ENCODE measurements at regions not wholly inside any gene's neighbourhood (a gene's known extent, or its start where the extent isn't known, plus 50 kb on each side); places are given as distances from the start of the nearest gene placed in this dataset.

DNA sequence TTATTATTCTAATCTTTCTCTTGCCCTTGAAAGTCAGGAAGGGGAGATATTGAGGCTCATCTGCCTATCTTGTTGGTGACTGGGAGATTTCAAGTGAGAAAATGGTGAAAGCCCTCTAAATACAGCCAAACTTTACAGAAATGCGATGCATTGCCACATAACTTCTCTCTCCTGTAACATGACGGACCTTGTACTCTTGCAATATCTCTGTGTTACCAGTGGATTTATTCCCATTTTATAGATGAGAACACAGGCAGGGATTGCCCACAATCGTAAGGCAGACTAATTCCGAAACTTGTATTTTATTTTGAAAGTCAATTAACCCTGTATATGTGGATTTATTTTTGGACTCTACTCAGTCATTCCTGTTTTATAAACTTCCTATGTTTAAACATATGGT, 57.3 kb upstream of the MPP7 start:
- H3K27ac Mint-ChIP-seq (ENCODE audit: unreplicated experiment), result peak overlapping the region; percentile 55
- Histone ChIP-seq H3K4me1 (peaks cover 25% of the 10 kb centered on the region), H3K36me3 (ENCODE audit: control insufficient read depth, insufficient read depth, low read length) (no peaks in the 10 kb centered on the region), H3K27me3 (replicated peaks; ENCODE audit: control insufficient read depth, insufficient read depth, low read length) (no peaks in the 10 kb centered on the region), H3K4me3 (ENCODE audit: low read depth, low read length) (no peak overlapping the region), H3K9me3 (no peaks in the 10 kb centered on the region)
- CTCF ChIA-PET, result no interaction called here
- POLR2A ChIA-PET, result no interaction called here
- no peaks in the 10 kb centered on the region for H3K36me3 Mint-ChIP-seq (ENCODE audit: insufficient read depth, unreplicated experiment)
- no peak overlapping the region for H3K4me3 Mint-ChIP-seq (ENCODE audit: unreplicated experiment)
- no peak for DNase-seq
- no TSS peak for BruUV-seq (replicated peaks)
- no peaks in the 10 kb centered on the region for H3K27me3 Mint-ChIP-seq (ENCODE audit: insufficient read depth, unreplicated experiment)
- TF ChIP-seq, protein P1, sequence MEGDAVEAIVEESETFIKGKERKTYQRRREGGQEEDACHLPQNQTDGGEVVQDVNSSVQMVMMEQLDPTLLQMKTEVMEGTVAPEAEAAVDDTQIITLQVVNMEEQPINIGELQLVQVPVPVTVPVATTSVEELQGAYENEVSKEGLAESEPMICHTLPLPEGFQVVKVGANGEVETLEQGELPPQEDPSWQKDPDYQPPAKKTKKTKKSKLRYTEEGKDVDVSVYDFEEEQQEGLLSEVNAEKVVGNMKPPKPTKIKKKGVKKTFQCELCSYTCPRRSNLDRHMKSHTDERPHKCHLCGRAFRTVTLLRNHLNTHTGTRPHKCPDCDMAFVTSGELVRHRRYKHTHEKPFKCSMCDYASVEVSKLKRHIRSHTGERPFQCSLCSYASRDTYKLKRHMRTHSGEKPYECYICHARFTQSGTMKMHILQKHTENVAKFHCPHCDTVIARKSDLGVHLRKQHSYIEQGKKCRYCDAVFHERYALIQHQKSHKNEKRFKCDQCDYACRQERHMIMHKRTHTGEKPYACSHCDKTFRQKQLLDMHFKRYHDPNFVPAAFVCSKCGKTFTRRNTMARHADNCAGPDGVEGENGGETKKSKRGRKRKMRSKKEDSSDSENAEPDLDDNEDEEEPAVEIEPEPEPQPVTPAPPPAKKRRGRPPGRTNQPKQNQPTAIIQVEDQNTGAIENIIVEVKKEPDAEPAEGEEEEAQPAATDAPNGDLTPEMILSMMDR (IDR thresholded peaks at IDR 0.05; ENCODE audit: insufficient read depth in 1 of 2, low read depth in 1 of 2, low read length in 1 of 2, severe bottlenecking in 1 of 2, unreplicated experiment in 1 of 2), result no peak
- H3K4me1 Mint-ChIP-seq (ENCODE audit: low read depth, unreplicated experiment), result peaks cover 25% of the 10 kb centered on the region
- no peaks in the 10 kb centered on the region for H3K9me3 Mint-ChIP-seq (ENCODE audit: unreplicated experiment)
- intact Hi-C loops (cut with micrococcal nuclease; ENCODE audit: unreplicated experiment), result no loop called here

DNA sequence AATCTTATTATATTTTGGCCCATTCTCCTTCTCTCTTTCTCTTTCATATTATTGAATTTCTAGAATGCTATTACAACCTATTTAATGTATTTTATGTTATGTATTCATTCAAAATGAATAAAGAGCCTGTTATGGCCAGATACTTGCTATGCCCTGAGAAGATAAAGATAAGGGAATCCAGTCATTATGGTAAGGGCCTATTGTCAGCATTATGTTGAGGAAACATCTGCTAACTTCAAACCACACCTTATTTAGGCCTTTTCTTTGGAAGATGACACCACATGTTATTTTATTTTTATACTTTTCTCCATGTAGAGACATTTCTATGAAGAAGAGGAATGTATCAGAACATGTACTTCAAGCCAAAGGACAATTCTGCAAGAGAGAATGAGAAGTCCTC, 60.5 kb upstream of the MPP7 start:
- POLR2A ChIA-PET, result no interaction called here

DNA sequence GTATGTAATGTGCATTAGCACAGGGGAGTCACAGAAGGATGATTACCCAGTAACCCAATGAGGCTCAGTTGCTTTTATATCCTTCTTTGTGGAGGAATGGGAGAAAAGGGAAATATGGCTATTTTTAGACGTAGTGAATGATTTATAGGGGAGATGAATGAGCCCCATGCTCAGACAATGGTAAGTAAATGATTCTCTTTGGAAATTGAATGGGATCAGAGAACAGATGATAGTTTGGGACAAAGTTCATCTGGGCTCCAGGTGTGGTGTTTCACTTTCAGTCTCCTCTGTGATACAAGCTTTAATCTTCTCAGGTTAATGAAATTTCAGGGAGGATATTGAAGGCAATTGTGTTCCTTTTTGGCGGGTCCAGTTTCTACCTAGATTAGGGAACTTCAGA, 63.0 kb upstream of the MPP7 start:
- Mint-ChIP-seq H3K4me1 (ENCODE audit: low read depth, unreplicated experiment) (peaks cover 29% of the 10 kb centered on the region), H3K27ac (ENCODE audit: unreplicated experiment) (peak overlapping the region; percentile 41), H3K27me3 (ENCODE audit: insufficient read depth, unreplicated experiment) (no peaks in the 10 kb centered on the region), H3K4me3 (ENCODE audit: unreplicated experiment) (peak overlapping the region; percentile 54), H3K36me3 (ENCODE audit: insufficient read depth, unreplicated experiment) (peaks cover 11% of the 10 kb centered on the region), H3K9me3 (ENCODE audit: unreplicated experiment) (no peaks in the 10 kb centered on the region)
- peaks cover 60% of the 10 kb centered on the region for H3K4me1 ChIP-seq
- no peaks in the 10 kb centered on the region for H3K27me3 ChIP-seq (replicated peaks; ENCODE audit: control insufficient read depth, insufficient read depth, low read length)
- peaks cover 8% of the 10 kb centered on the region; the same call in 1 of the 2 replicates for H3K9me3 ChIP-seq
- BruUV-seq (replicated peaks), result no TSS peak
- ChIA-PET CTCF (interaction anchor here (0.6 to 3.2 kb wide), 6 partner anchors 14 to 115 kb away, joined by 4 to 38 read pairs (median 4); partner anchors contain the start of gene MPP7), POLR2A (interaction anchor here (0.5 to 2.8 kb wide), 4 partner anchors 9 to 63 kb away, joined by 4 to 26 read pairs (median 8); partner anchors contain the start of gene MPP7)
- peak overlapping the region; percentile 13 for H3K4me3 ChIP-seq (ENCODE audit: low read depth, low read length)
- peak; percentile 66 to 78 for DNase-seq
- intact Hi-C loops (cut with micrococcal nuclease; ENCODE audit: unreplicated experiment), result loop anchor here (1.0 to 2.0 kb wide), 5 partner anchors 8 to 63 kb away; partner anchors contain the start of gene MPP7
- H3K36me3 ChIP-seq (ENCODE audit: control insufficient read depth, insufficient read depth, low read length), result no peaks in the 10 kb centered on the region
- TF ChIP-seq, protein P1 (IDR thresholded peaks at IDR 0.05; ENCODE audit: insufficient read depth in 1 of 2, low read depth in 1 of 2, low read length in 1 of 2, severe bottlenecking in 1 of 2, unreplicated experiment in 1 of 2), result no peak

More for the DNA sequence above, 60.5 kb upstream of the MPP7 start:
- Mint-ChIP-seq H3K36me3 (ENCODE audit: insufficient read depth, unreplicated experiment) (peaks cover 10% of the 10 kb centered on the region), H3K27ac (ENCODE audit: unreplicated experiment) (peak overlapping the region; percentile 37), H3K4me3 (ENCODE audit: unreplicated experiment) (no peak overlapping the region), H3K9me3 (ENCODE audit: unreplicated experiment) (no peaks in the 10 kb centered on the region), H3K4me1 (ENCODE audit: low read depth, unreplicated experiment) (peaks cover 29% of the 10 kb centered on the region), H3K27me3 (ENCODE audit: insufficient read depth, unreplicated experiment) (no peaks in the 10 kb centered on the region)
- H3K4me1 ChIP-seq, result peaks cover 53% of the 10 kb centered on the region
- intact Hi-C loops (cut with micrococcal nuclease; ENCODE audit: unreplicated experiment), result no loop called here
- BruUV-seq (replicated peaks), result no TSS peak
- H3K27me3 ChIP-seq (replicated peaks; ENCODE audit: control insufficient read depth, insufficient read depth, low read length), result no peaks in the 10 kb centered on the region
- no peak for DNase-seq
- TF ChIP-seq, protein P1 (IDR thresholded peaks at IDR 0.05; ENCODE audit: insufficient read depth in 1 of 2, low read depth in 1 of 2, low read length in 1 of 2, severe bottlenecking in 1 of 2, unreplicated experiment in 1 of 2), result no peak
- 0 out of 2 replicates have a peak, but pooled peaks cover 8% of the 10 kb centered on the region for H3K9me3 ChIP-seq
- H3K4me3 ChIP-seq (ENCODE audit: low read depth, low read length), result no peak overlapping the region
- H3K36me3 ChIP-seq (ENCODE audit: control insufficient read depth, insufficient read depth, low read length), result no peaks in the 10 kb centered on the region
- CTCF ChIA-PET, result no interaction called here

Data from Caco-2 (cell line).